Mammary epithelial cell (primary cell): ENCODE measurements at regions not wholly inside any gene's neighbourhood (a gene's known extent, or its start where the extent isn't known, plus 50 kb on each side); places are given as distances from the start of the nearest gene placed in this dataset.

Experiments
- CTCF ChIP-seq, 2 donors: IDR thresholded peaks in 1 of 2; conservative IDR thresholded peaks in 1 of 2; 2 replicates each; pipeline ENCODE4 v1.5.1; 2011 to 2012; ENCODE audit warnings: inconsistent platforms in 2 of 2, low read length in 2 of 2, mild to moderate bottlenecking in 2 of 2, control low read depth in 1 of 2, low read depth in 1 of 2; ENCODE audit not compliant: insufficient read depth in 1 of 2; ENCODE audit errors: extremely low read depth in 1 of 2
- EZH2 ChIP-seq: IDR thresholded peaks from 2 replicates; pipeline ENCODE4 v1.6.1; 2012; ENCODE audit warnings: low read length, inconsistent platforms, borderline replicate concordance

- TF ChIP-seq EZH2 (no peak), CTCF (conservative IDR thresholded peaks at IDR 0.05 in 1 of 2, IDR thresholded peaks at IDR 0.05 in 1 of 2; ENCODE audit: extremely low read depth in 1 of 2, insufficient read depth in 1 of 2, low read depth in 1 of 2, low read length in 2 of 2) (no peak)
Observed at GRCh38 chr1:21381354-21381753, 58.6 kb upstream of the NBPF3 start.
